Right lobe of liver (tissue), 4 donors: ENCODE measurements at regions not wholly inside any gene's neighbourhood (a gene's known extent, or its start where the extent isn't known, plus 50 kb on each side); places are given as distances from the start of the nearest gene placed in this dataset.

Source experiments
- POLR2A ChIP-seq: fragments of 450-650 bp; IDR thresholded peaks from one replicate; pipeline ENCODE4 v1.6.1; 2017; ENCODE audit warnings: antibody characterized with exemption, mild to moderate bottlenecking
- TF ChIP-seq, protein P1 (sequence below), 4 donors: fragments of 200-600 bp in 3 of 4; fragments of 450-650 bp in 1 of 4; IDR thresholded peaks; one replicate each; pipeline versions ENCODE4 v1.5.1 to v1.8.0; 2016 to 2022; ENCODE audit warnings: antibody characterized with exemption in 4 of 4, mild to moderate bottlenecking in 2 of 4
- donor health status: DM: no; HTN: no; CAD: no.
- donor health status: DM: no; HTN: no; CAD: no.
- donor health status: DM: no; HTN: yes; CAD: no.

GRCh38 chr13:71051573-71051972 is 815.4 kb downstream of the DACH1 start:
- TF ChIP-seq, protein P1, sequence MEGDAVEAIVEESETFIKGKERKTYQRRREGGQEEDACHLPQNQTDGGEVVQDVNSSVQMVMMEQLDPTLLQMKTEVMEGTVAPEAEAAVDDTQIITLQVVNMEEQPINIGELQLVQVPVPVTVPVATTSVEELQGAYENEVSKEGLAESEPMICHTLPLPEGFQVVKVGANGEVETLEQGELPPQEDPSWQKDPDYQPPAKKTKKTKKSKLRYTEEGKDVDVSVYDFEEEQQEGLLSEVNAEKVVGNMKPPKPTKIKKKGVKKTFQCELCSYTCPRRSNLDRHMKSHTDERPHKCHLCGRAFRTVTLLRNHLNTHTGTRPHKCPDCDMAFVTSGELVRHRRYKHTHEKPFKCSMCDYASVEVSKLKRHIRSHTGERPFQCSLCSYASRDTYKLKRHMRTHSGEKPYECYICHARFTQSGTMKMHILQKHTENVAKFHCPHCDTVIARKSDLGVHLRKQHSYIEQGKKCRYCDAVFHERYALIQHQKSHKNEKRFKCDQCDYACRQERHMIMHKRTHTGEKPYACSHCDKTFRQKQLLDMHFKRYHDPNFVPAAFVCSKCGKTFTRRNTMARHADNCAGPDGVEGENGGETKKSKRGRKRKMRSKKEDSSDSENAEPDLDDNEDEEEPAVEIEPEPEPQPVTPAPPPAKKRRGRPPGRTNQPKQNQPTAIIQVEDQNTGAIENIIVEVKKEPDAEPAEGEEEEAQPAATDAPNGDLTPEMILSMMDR (IDR thresholded peaks at IDR 0.05), result no peak
- no peak for TF ChIP-seq POLR2A
